ENCODE measurements at regions not wholly inside any gene's neighbourhood (a gene's known extent, or its start where the extent isn't known, plus 50 kb on each side); places are given as distances from the start of the nearest gene placed in this dataset.

DNA sequence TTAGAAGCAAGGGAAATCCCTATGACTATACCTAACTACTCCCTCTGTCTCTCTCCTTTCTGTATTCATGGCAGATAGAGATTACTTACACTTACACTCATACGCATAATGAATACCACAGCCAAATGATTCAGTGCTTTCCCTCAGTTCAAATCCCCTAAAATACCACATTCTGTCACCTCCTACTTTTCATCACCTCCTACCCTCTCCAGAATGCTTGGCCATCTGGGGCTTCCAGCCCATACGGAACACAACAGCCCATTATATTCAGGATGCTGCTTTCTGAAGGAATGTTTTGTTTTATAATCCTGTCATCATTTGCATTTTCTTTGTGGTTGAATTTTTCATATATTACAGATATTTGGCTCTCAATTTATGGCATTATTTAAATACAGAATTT, 361.6 kb downstream of the GRIA2 start:
- TF ChIP-seq, protein P1, sequence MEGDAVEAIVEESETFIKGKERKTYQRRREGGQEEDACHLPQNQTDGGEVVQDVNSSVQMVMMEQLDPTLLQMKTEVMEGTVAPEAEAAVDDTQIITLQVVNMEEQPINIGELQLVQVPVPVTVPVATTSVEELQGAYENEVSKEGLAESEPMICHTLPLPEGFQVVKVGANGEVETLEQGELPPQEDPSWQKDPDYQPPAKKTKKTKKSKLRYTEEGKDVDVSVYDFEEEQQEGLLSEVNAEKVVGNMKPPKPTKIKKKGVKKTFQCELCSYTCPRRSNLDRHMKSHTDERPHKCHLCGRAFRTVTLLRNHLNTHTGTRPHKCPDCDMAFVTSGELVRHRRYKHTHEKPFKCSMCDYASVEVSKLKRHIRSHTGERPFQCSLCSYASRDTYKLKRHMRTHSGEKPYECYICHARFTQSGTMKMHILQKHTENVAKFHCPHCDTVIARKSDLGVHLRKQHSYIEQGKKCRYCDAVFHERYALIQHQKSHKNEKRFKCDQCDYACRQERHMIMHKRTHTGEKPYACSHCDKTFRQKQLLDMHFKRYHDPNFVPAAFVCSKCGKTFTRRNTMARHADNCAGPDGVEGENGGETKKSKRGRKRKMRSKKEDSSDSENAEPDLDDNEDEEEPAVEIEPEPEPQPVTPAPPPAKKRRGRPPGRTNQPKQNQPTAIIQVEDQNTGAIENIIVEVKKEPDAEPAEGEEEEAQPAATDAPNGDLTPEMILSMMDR (IDR thresholded peaks at IDR 0.05; ENCODE audit: control insufficient read depth, extremely low read depth, insufficient read depth): no peak
- H3K4me3 ChIP-seq (ENCODE audit: low read depth, low read length): no peak overlapping the region
- DNase-seq (ENCODE audit: low read depth): no peak

DNA sequence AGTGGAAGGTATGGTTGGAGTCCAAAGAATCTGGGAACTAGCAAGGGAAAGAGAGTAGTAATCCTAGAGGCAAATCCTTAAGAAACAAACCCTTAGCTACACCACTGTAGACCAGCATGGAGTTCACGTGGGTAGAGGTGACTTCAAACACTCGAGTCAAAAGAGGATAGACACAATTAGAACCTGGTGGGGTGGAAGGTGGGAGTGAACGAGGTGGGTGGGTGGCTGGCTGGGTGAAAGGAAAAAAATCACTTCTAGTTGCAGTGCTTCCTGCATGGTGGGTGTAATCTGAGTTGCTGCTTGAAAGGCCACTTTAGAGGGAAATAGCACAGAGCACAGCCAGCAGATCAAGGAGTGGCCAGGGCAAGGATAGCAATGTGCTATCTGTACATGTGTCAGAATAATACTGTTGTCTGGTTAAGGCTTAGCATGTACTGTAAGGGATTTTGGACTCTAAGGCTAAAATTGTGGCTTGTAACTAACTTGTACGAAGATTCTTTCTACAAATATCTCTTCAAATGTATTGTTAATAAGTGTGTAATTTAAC, 356.2 kb downstream of the GRIA2 start:
- no peak overlapping the region for H3K4me3 ChIP-seq (ENCODE audit: low read depth, low read length)
- DNase-seq (ENCODE audit: low read depth): no peak
- TF ChIP-seq, protein P1 (IDR thresholded peaks at IDR 0.05; ENCODE audit: control insufficient read depth, extremely low read depth, insufficient read depth): no peak

DNA sequence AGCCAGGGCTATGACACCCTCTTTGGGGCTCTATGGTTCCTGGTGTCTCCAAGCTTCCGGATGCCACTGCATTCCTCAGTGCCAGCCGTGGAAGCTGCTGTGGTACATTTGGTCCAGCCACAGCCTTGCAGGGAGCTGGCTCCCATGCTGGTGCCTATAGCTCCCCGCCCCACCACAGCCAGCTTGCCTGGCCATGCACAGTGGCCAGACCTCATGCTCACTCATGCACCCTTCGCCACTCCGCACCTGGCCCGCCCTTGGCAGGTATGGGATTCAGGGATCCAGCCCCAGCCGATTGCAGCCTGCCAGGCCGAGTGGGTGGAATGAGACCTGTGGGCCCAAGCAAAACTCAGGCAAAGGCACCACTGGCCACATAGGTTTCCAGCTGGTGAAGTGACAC, 354.8 kb downstream of the GRIA2 start:
- H3K4me3 ChIP-seq (ENCODE audit: low read depth, low read length): no peak overlapping the region
- TF ChIP-seq, protein P1 (IDR thresholded peaks at IDR 0.05; ENCODE audit: control insufficient read depth, extremely low read depth, insufficient read depth): no peak; the same call in 1 of the 2 replicates
- DNase-seq (ENCODE audit: low read depth): no peak

DNA sequence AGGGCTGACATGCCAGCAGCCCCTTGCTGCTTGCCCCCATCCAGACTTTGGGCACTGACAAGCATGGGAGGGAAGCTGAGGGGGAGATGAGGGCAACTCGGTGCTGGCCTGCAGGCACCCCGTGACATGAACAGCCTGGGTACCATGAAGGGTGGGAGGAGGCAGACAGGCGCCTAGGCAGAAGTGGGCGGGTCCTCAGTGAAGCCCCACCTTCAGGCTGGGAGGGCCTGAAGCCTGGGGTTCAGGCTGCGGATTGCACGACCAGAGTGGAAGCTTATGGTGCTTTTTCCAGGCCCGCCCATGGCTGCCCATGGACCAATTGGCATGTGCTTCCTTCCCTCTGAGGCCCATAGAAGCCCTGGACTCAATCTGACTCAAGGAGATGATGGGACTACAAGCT, 354.1 kb downstream of the GRIA2 start:
- no peak for DNase-seq (ENCODE audit: low read depth)
- TF ChIP-seq, protein P1 (IDR thresholded peaks at IDR 0.05; ENCODE audit: control insufficient read depth, extremely low read depth, insufficient read depth): no peak

DNA sequence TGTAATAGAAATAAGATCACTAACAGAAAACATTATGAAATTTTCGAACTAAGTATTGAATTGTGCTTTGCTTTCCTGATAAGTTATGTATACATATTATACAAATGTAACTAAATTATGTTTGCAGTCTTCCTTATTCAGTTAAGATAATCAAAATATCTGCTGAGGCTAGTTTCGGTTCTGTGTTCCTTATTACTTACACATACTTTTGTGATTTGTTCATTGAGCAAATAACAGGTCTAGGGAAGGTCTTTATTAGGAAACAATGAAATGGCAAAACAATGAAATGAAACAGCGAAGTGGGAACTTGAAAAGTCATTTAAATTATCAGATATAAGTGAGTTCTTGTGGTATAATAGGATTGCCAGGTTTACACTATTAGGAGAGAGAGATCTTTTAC, 352.4 kb downstream of the GRIA2 start:
- TF ChIP-seq, protein P1 (IDR thresholded peaks at IDR 0.05; ENCODE audit: control insufficient read depth, extremely low read depth, insufficient read depth): no peak
- H3K4me3 ChIP-seq (ENCODE audit: low read depth, low read length): no peak overlapping the region
- no peak for DNase-seq (ENCODE audit: low read depth)

More for the DNA sequence above, 354.1 kb downstream of the GRIA2 start:
- H3K4me3 ChIP-seq (ENCODE audit: low read depth, low read length): no peak overlapping the region

DNA sequence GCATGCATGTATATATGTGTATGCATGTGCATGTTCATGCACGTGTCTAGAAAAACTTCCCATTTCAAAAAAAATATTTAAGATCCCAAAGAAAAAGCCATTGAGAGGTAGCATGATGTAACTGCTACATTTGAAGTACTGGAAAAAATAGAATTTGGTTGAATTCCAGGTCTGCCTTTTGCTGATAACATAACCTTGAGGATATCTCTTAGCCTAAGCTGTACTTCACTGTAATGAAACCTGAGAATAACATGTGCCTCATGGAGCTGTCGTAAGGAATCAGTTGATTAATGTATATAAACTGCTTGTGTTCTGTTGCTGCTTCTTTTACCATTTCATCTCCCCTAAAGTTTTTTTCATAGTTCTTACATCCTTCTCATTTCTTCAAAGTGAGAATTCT, 351.8 kb downstream of the GRIA2 start:
- TF ChIP-seq, protein P1 (IDR thresholded peaks at IDR 0.05; ENCODE audit: control insufficient read depth, extremely low read depth, insufficient read depth): no peak
- no peak overlapping the region for H3K4me3 ChIP-seq (ENCODE audit: low read depth, low read length)
- no peak for DNase-seq (ENCODE audit: low read depth)

DNA sequence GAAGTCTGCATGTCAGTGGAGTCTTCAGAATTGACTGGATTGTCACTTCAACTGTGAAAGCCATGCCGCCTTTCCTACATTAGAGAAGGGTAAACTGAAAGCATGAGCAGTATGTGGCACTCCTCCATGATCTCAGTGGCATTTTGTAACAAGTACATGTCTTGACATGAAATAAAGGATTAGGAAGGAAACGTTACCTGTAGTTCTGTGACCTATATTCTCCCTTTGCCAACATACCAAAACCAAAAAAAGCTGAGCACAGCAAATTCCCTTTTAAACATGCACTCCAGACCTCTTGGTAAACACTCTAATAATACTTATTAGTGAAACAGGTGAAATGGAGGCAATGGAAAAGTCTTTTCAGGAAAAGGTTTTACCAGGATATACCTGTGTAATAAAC, 344.2 kb downstream of the GRIA2 start:
- TF ChIP-seq, protein P1 (IDR thresholded peaks at IDR 0.05; ENCODE audit: control insufficient read depth, extremely low read depth, insufficient read depth): no peak
- DNase-seq (ENCODE audit: low read depth): no peak
- no peak overlapping the region for H3K4me3 ChIP-seq (ENCODE audit: low read depth, low read length)
